GM19351 (cell line): ENCODE measurements at regions not wholly inside any gene's neighbourhood (a gene's known extent, or its start where the extent isn't known, plus 50 kb on each side); places are given as distances from the start of the nearest gene placed in this dataset.

Experiments used
- ATAC-seq: cut with Tn5 transposase; IDR thresholded peaks from one replicate; pipeline ENCODE4 v1.9.1; 2021; ENCODE audit warnings: mild to moderate bottlenecking, moderate library complexity; ENCODE audit not compliant: unreplicated experiment

DNA sequence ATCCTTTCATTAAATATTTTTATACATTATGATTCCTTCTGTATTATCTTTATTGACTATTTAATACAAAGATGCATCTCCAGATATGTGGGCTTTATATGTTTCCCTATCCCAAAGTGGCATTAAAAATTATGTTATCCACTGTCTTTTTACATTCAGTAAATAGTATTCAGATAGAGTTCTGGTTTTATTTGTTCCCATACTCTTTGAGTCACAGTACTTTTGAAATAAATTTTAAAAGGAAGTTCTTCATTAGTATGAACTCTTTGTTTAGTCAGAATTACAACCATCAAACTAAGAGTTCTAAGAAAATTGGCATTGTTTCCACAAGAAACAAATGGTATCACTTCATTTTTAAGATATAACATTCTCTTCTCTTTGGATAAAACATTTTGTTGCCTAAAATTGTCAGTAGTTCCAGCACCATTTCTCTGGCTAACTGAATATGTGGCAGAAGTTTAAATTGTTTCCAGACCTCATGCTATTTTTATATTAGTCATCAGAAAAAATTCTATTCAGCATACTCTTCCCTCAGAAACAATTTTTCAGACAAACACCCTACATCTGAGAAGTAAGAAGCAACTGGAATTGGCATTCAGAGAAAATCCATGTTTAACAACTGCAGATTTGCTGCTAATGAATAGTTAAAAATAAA, 88.5 kb upstream of the COL5A2 start:
- ATAC-seq: no peak

- ATAC-seq: no peak
Measured at GRCh38 chr2:189268763-189269162, 89.2 kb upstream of the COL5A2 start.

GRCh38 chr2:189273734-189274133, 94.2 kb upstream of the COL5A2 start:
- ATAC-seq: no peak

- ATAC-seq: no peak
Measured at GRCh38 chr2:189274361-189274760, 94.8 kb upstream of the COL5A2 start.

- ATAC-seq: no peak
Measured at GRCh38 chr2:189276277-189276676, 96.7 kb upstream of the COL5A2 start.

- ATAC-seq: no peak
Measured at GRCh38 chr2:189281201-189281600, 101.6 kb upstream of the COL5A2 start.

DNA sequence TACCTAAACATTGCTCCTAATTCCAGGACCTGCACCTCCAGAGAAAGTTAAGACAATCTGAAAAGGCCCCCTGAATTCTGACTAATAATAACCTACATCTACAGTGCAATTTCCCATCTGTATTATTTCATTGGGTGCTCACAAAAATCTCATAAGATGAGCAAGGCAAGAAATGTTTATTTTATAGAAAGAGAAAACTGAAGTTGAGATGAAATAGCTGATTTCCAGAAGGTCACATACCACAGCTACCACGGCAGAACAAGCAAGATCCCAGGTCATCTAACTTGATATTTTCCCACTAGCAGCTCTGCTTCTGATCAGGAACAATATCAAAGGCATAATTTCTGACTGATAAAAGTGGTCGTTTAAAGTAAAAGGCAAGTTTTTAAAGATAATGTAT, 105.8 kb upstream of the COL5A2 start:
- ATAC-seq: no peak

GRCh38 chr2:189285962-189286645, 106.5 kb upstream of the COL5A2 start:
- ATAC-seq: no peak

DNA sequence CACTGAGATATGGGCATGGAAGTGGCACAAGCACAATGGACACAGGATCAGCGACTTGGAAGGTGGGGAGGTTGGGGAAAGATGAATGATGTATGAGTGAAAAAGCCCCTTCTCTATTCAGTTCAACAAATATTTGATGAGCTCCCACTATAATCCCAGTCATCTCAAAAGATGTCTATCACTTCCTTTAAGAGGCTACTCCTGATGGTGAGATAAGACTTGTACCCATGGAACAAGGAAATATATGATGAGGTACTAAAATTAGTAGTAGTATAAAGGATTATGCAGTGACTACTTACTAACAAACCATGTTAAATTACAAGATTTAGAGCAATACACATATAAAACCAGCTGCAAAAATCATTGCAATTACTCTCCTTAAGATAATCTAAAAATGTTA, 107.8 kb upstream of the COL5A2 start:
- ATAC-seq: no peak

GRCh38 chr2:189287982-189288521, 108.5 kb upstream of the COL5A2 start:
- peak; percentile 86 for ATAC-seq

DNA sequence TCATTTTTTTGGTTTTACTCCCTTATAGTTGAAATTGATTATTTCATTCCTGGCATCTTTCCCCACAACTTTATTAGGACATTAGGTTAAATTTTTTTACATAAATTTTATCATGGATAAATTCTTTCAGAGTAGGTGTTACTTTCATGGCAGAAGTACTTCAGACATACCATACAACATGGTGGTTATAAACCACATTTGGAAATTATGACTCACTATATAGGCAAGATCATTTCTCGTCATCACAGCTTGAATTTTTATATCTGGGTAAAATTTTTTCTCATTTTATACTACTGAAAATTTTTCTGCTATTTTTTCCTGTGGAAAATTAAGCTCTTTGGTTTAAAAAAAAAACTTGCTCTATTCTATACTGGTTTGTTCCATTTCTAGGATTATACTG, 111.9 kb upstream of the COL5A2 start:
- no peak for ATAC-seq

DNA sequence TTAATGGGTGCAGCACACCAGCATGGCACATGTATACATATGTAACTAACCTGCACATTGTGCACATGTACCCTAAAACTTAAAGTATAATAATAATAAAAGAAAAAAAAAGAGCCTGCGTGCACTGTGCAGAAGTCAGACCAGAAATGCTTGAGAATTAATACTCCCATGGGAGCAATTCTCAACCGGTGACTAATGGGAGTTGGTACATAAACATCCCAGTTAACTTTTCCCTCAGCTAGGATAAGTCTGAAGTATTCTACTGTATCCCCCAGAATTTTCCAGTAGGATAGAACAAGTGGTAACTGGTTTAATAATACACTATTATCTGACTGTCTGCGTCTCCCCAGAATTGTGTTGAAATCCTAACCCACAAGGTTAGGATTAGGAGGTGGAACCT, 113.6 kb upstream of the COL5A2 start:
- ATAC-seq: no peak

- no peak for ATAC-seq
Measured at GRCh38 chr2:189297446-189297845, 117.9 kb upstream of the COL5A2 start.

DNA sequence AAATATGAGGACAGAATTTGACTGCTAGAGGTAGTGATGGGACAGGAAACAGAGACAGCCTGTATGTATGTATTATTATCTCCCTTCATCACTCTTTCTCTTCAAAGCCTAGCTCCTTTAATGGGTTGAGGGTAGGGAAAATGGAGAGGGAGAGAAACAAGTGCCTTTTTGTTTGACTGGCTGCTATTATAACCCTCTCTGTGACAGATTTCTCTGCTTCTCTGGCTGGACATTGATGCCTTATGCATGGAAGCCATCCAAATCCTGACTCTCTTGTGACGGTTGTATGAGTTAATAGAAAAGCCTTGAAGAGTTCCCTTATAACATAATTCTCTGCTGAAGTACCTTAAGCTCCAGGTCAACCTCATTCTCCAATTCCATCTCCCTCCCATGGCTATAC, 118.5 kb upstream of the COL5A2 start:
- no peak for ATAC-seq

GRCh38 chr2:189298481-189298880, 118.9 kb upstream of the COL5A2 start:
- ATAC-seq: no peak

GRCh38 chr2:189299974-189300373, 120.4 kb upstream of the COL5A2 start:
- no peak for ATAC-seq

DNA sequence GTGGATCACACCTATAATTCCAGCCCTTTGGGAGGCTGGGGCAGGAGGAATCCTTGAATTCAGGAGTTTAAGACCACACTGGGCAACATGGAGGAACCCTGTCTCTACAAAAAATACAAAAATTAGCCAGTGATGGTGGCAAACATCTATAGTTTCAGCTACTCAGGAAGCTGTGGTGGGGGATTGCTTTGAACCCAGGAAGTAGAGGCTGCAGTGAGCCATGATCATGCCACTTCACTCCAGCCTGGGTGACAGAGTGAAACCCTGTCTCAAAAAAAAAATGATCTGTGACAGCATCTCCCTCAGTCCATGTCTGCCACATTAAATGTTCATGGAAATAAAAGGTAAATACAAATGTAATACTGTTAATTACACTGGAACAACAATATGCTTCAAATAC, 121.4 kb upstream of the COL5A2 start:
- no peak for ATAC-seq

DNA sequence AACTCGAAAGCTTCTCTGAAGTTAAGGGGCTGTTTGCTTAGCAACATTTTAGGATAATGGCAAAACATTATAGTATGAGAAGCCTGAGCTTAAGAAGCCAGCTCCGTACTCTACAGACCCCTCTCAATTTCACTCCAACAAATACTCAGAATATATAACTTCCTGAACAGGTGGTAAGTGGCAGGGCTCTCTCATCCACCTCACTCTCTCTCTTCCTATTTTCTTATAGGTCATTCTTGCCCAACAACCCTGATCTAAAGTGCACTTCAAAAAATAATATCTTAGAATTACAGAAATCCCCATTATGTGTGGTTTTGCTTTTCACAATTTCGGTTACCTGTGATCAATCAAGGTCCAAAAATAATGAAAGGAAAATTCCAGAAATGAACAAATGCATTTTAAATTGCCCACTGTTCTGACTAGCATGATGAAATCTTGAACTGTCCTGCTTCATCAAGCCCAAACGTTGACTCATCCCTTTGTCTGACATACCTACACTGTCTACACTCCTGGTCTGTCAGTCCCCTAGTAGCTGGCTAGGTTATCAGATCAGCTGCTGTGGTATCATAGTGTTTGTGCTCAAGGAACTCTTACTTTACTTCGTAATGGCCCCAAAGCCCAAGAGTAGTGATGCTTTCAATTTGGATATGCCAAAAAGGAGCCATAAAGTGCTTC, 122.8 kb upstream of the COL5A2 start:
- no peak for ATAC-seq

- ATAC-seq: no peak
Measured at GRCh38 chr2:189304360-189304759, 124.8 kb upstream of the COL5A2 start.

GRCh38 chr2:189305291-189305943, 125.9 kb upstream of the COL5A2 start:
- no peak for ATAC-seq

DNA sequence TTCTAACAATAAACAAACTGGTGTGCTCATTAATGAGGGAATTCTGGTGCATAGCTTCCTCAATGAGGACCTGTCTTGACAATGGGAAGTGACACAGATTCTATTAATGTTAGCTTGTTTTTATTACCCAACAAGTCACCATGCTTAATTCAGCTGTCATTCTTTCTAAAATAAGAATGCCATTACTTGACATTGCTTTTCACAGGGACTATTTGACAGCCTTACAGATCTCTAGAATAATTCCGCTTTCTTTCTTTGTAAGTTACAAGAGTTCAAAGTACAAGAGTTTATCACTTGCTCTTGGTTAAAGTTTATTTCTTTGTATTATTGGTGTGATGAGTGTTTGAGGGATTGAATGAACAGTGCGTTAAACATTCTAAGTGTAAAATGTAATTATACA, 127.0 kb upstream of the COL5A2 start:
- no peak for ATAC-seq
